GM03348 (cell line): ENCODE measurements at regions not wholly inside any gene's neighbourhood (a gene's known extent, or its start where the extent isn't known, plus 50 kb on each side); places are given as distances from the start of the nearest gene placed in this dataset.
"Not testable (repeated sequence)": the region's sequence is repeated elsewhere in the genome, so short reads cannot be mapped to it uniquely, and the experiment has no call there.

Experiments used
- DNase-seq: peaks from one replicate; pipeline ENCODE4 v3.0.0; 2012; ENCODE audit warnings: low spot score

- no peak for DNase-seq
Observed at GRCh38 chr10:25808372-25808771, 125.7 kb upstream of the MYO3A start.

GRCh38 chr10:25811052-25811685 is 122.9 kb upstream of the MYO3A start:
- DNase-seq: no peak

GRCh38 chr10:25813511-25813910 is 120.5 kb upstream of the MYO3A start:
- DNase-seq: no peak

GRCh38 chr10:25815236-25815635 is 118.8 kb upstream of the MYO3A start:
- DNase-seq: no peak

- no peak for DNase-seq
Observed at GRCh38 chr10:25815999-25816768, 117.8 kb upstream of the MYO3A start.

- no peak for DNase-seq
Observed at GRCh38 chr10:25817200-25817599, 116.8 kb upstream of the MYO3A start.

GRCh38 chr10:25818751-25819150 is 115.3 kb upstream of the MYO3A start:
- DNase-seq: no peak

DNA sequence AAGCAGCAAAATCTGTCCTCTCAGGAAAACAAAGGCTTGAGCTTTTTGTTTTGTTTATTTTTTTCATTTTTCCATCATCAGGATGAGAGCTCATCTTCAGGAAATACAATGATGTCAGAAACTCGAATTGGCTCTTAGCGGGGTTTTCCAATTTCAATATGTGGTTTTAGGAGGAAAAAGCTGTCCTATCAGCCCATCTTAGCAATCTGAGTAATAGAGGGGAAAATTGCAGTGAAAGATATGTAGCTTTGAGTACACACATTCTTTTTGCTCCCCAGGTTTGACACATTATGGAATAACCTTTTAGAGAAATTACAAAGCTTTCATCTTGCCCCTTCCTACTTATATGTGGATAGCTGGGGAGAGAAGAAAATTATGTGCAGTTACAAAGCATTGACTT is 113.6 kb upstream of the MYO3A start:
- no peak for DNase-seq

DNA sequence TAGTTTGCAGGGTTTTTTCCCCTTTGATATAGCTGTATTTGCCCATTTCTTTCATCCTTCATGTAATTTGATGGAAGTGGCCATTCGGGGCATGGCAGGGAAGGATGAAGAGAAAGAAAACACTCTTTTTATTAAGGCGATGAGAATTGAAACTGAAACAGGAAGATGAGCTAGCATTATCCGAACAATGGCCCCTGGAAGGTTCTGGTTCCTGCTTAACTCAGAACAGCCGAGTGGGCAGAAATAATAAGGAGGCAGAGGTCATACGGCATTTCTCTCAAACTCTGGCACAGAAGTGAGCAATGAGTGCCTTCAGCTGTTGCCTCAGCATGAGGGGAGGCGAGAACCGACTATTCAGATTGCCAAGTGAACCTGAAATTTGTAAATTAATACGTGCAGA is 113.2 kb upstream of the MYO3A start:
- no peak for DNase-seq

DNA sequence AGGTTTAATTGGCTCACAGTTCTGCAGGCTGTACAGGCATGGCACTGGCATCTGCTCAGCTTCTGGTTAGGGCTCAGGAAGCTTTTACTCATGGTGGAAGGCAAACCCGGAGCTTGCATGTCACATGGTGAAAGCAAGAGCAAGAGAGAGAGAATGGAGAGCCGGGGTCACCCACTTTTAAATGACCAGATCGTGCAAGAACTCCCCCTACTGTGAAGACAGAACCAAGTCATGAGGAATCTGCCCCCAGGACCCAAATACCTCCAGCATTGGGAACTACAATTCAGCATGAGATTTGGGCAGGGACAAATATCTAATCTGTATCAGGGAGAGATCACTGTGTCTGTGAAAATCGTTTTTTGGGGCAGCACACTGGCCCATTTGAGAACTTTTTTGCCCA is 110.0 kb upstream of the MYO3A start:
- DNase-seq: no peak

DNA sequence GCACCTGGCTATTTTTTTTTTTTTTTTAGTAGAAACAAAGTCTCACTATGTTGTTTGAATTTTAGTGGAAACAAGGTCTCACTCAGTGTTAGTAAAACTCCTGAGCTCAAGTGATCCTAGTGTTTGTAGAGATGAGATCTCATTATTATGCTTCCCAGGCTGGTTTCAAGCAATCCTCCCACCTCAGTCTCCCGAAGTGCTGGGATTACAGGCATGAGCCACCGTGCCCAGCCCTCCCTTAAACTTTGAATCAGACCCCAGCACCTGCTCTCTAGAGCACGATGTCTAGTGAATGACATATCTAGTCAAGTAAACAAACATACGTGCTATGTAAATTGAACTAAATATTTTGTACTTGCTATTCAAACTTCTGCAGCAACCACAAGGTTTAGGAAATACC is 105.6 kb upstream of the MYO3A start:
- DNase-seq: no peak

DNA sequence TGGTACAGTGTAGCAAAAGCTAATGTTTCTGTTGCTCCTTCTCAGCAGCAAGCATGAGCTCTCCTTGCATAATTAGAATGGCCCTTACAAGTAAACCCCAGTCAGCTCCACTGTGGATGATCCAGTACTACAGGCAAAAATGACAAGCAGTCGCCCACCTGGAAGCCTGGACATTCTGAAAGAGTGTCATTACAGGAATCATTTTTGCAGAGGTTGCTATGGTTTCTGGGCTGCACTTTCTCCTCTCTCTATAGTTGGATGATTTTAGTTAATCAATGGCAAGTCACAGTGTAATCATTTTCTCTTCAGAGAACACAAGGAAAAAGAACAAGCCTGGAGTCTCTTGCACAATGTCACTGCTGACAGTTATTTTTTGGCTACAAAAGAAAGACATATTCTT is 102.9 kb upstream of the MYO3A start:
- no peak for DNase-seq

DNA sequence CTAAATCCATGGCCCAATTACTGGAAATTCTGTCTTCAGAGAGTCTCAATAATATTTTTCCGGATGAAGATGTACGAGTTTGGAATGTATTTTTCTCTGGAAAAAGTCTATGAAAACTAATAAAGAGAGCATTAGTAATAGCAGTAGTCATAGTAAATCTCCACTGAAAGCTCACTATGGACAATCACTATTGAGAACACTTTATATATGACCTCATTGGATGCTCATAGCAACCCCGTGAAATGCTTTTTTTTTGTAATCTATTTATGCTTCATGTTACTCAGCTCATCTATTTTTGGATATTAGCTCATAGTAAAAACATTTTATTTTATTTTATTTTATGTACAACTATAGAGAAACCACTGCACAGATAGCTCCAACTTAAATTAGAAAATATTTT is 94.3 kb upstream of the MYO3A start:
- DNase-seq: no peak

DNA sequence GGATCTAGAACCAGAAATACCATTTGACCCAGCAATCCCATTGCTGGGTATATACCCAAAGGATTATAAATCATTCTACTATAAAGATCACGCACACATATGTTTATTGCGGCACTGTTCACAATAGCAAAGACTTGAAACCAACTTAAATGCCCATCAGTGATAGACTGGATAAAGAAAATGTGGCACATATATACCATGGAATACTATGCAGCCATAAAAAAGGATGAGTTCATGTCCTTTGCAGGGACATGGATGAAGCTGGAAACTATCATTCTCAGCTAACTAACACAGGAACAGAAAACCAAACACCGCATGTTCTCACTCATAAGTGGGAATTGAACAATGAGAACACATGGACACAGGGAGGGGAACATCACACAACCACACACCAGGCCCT is 93.2 kb upstream of the MYO3A start:
- DNase-seq: not testable (repeated sequence)

DNA sequence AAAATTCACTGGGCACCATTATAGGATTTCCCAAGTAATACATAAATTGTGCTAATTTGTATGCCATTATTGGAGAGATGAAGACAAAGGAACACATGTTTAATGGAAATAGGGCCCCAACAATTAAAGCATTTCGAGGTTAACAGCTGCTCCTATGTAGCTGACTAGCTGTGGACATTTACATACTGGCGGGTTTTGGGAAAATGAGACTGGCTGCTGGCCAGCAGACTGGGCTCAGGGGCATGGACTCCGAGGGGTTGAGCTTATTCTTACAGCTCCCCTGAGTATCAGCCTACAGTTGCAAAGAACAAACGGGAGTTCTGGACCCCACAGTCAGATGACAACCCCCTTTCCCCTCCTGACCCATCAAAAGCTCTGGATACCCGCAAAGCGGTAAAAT is 91.9 kb upstream of the MYO3A start:
- no peak for DNase-seq

GRCh38 chr10:25843551-25844170 is 90.4 kb upstream of the MYO3A start:
- DNase-seq: no peak

- DNase-seq: not testable (repeated sequence)
Observed at GRCh38 chr10:25844716-25845115, 89.3 kb upstream of the MYO3A start.

DNA sequence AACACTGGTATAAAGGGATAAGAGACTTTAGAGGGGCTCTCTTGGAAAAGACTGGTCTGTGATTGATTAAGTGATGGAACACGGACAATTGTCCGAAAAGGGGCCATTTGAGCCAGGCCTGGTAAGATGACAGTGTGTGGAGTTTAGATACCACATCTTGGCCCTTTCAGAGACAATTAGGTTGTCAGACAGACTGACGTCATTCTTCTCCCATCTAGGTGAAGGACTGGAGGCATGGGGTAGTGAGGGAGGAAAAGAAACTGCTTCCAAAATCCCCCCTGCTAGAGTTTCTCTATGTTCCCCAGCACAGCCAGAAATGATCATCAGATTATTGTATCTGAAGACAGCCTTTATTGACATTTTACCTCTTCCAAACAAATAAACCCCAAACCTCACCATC is 84.8 kb upstream of the MYO3A start:
- DNase-seq: no peak

DNA sequence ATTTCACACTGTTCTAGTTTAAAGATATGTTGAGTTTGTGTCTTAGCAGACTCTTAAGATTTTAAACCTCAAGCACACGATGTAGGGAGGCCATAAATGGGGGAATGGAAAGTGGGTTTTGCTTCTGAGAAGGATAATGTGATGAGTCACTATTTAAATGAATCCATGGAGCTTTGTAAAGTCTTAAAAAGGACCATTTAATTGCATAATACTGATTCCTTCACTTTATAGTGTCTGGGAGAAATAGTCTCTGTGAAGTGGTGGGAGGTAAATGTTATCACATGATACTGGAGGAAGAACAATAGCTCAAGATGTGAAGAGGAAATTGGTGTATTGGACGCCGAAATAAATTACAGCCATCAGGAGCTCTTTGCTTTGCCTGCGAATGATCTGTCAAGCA is 84.0 kb upstream of the MYO3A start:
- DNase-seq: no peak

DNA sequence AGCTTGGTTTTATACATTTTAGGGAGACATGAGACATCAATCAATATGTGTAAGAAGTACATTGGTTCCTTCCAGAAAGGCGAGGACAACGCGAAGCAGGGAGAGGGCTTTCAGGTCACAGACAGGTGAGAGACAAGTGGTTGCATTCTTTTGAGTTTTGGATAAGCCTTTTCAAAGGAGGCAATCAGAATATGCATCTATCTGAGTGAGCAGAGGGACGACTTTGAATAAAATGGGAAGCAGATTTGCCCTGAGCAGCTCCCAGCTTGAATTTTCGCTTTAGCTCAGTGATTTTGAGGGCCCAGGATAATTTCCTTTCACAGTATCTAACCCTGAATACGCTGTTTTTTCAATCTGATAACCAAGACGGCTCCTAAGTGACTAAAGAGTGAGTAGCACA is 82.5 kb upstream of the MYO3A start:
- no peak for DNase-seq

DNA sequence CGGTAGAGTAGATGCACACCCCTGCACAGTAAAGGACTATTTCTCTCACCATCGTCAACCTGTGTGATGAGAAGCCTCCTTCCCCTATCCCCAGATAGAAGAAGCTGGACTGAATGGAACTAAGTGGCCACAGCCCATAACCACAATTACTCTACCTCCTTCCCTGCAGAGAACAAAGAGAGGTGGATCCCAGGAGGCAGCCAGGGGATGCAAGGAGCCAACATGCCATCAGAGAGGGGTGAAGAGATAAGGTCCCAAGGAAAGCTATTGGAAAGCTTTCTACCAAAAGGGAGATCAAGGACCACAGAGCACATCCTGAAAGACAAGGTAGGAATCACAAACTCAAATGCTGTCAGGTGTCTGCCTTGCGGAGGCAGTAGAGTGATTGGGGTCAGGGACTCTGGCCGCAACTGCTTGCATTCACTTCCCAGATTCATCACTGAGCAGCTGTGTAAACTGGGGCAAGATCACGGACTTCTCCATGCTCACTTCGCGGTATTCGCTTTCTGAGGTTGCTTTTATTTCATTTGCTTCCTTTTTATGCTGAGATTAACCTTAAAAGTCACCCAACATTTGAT is 81.6 kb upstream of the MYO3A start:
- no peak for DNase-seq

DNA sequence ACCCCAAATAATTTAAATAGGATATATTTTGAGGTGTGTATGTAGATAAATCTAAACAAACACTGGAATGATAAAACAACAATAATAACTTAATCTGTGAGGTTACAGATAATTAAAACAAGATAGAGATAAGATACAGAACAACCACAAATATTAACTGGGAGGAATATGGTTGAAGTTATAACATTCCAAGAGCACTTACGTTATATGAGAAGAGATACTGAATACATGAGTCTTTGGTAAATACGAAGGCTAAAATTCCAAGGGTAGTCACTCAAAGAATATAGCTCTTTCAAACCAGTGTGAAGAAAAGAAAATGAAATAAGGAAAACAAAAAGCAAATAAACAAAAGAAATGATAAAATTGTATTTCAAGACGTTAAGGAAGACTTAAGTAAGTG is 76.0 kb upstream of the MYO3A start:
- no peak for DNase-seq

DNA sequence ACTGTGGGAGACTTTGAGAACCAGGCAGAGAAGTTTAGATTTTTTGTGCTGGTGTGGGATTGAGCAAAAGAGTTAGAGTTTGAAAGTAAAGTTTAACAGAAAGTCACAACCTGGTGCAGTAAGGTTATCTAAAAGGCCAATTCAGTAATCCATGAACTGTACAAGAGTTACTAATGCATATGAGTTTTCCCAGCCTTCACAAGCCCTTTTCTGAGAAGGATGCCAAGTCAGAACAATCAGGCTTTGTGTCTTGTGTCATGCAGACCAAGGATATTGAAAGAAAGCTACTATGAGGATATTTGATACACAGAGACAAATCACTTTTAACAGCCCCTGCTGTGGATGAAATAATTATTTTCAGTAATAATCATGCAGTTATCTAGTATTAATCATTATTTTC is 68.8 kb upstream of the MYO3A start:
- no peak for DNase-seq
